Thymus (tissue), 11 donors: ENCODE measurements at regions not wholly inside any gene's neighbourhood (a gene's known extent, or its start where the extent isn't known, plus 50 kb on each side); places are given as distances from the start of the nearest gene placed in this dataset.
"Not testable (repeated sequence)": the region's sequence is repeated elsewhere in the genome, so short reads cannot be mapped to it uniquely, and the experiment has no call there.

Experiments
- DNase-seq, 9 donors: peaks; one replicate each; pipeline ENCODE4 v3.0.0-alpha.2; 2013; ENCODE audit warnings: low spot score in 9 of 9, low read depth in 6 of 9, missing footprints in 1 of 9
- H3K27ac ChIP-seq, 2 donors: one replicate each; pipeline ENCODE4 v1.5.1; 2013; ENCODE audit warnings: control low read depth in 1 of 2, low read depth in 1 of 2, low read length in 1 of 2, mild to moderate bottlenecking in 1 of 2, moderate library complexity in 1 of 2
- H3K27me3 ChIP-seq, 2 donors: one replicate each; pipeline ENCODE4 v1.5.1; 2013; ENCODE audit warnings: low read length in 1 of 2; ENCODE audit not compliant: control insufficient read depth in 2 of 2, insufficient read depth in 1 of 2
- H3K36me3 ChIP-seq, 2 donors: one replicate each; pipeline ENCODE4 v1.5.1; 2013; ENCODE audit warnings: low read length in 1 of 2, mild to moderate bottlenecking in 1 of 2, moderate library complexity in 1 of 2; ENCODE audit not compliant: control insufficient read depth in 2 of 2, insufficient read depth in 2 of 2
- H3K4me1 ChIP-seq, 2 donors: one replicate each; pipeline ENCODE4 v1.5.1; 2013; ENCODE audit warnings: low read length in 2 of 2; ENCODE audit not compliant: control insufficient read depth in 2 of 2, insufficient read depth in 2 of 2
- H3K4me3 ChIP-seq, 2 donors: one replicate each; pipeline ENCODE4 v1.5.1; 2013; ENCODE audit warnings: low read length in 2 of 2, control low read depth in 1 of 2, mild to moderate bottlenecking in 1 of 2
- H3K9me3 ChIP-seq, 2 donors: one replicate each; pipeline ENCODE4 v1.5.1; 2013; ENCODE audit warnings: low read length in 1 of 2, mild to moderate bottlenecking in 1 of 2; ENCODE audit not compliant: control insufficient read depth in 2 of 2, insufficient read depth in 1 of 2
- WGBS: extraction: QIAGEN DNeasy Blood & Tissue Kit; methylation state at CpG from one replicate; pipeline ENCODE4 v1.1.7; 2013; 5-methylcytosine and 5-hydroxymethylcytosine counted together
- donor health status: healthy.

DNA sequence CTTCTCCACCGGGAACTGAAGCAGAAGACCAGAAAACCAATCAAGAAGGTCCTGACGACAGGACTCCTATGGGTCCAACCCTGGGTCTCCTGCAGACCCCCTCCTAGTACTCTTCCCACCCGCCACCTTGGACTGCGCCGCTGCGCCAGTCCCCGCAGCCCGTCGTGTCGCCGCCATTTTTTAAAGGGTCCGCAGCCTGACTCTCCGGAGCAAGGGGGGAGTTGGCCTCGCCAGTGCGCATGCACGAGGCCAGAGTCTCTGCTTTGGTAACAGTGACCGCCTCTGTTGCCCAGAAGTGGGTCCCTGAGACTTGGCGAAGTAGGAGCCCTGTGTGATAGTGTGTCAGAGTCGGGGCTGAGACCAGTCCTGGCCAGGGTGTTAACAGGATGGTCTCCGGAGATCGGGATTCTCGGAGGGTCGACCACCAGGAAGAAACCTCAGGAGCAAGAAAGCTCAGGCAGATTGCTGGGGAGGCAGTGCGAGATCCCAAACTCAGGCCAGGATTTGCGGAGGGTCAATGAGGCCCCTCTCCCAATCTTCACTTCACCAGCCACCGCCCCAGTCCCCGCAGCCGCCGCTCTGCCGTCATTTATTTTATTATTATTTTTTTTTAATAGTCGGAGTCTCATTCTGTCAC is 612.5 kb downstream of the KCNJ18 start:
- Histone ChIP-seq H3K27ac (no peak overlapping the region), H3K4me3 (no peak overlapping the region), H3K4me1 (no peaks in the 10 kb centered on the region), H3K36me3 (no peaks in the 10 kb centered on the region), H3K27me3 (no peaks in the 10 kb centered on the region), H3K9me3 (peaks cover 13 to 64% of the 10 kb centered on the region in 2 donors)
- WGBS, result 93% methylated on average over 31 of the region's 31 CpGs
- DNase-seq, result no peak

DNA sequence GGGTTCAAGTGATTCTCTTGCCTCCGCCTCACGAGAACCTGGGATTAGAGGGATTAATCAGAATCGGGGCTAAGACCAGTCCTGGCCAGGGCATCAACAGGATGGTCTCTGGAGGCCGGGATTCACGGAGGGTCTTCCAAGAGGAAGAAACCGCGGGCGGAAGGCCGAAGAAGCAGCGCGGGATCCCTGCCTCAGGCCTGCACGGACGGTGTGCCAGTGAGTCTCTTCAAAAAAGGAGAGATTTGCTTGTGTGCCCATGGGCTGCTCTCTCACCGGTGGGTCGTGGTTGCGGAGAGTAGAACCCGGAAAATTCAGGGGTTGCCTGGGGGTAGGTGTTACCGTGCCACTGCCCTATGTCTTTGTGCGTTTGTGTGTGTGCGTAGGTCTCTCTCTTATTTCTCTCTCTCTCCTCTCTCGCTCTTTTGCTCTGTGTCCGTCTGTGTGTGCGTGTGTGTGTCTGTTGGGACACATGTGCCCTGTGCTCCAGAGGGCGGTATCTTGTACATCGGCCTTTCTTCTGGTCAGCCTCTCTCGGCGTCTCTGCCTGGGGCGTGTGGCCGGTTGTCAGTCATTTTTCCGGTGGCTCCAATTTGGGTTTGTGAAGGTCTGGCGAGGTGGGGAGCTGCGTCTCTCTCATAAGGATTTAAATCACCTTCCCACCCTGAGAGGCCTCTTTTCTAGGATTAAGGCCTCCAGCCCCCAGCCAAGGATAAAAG is 613.2 kb downstream of the KCNJ18 start:
- no peaks in the 10 kb centered on the region for H3K4me1 ChIP-seq
- H3K4me3 ChIP-seq, result no peak overlapping the region
- DNase-seq, result no peak
- no peaks in the 10 kb centered on the region for H3K27me3 ChIP-seq
- H3K36me3 ChIP-seq, result no peaks in the 10 kb centered on the region
- peaks cover 13 to 58% of the 10 kb centered on the region in 2 donors for H3K9me3 ChIP-seq
- WGBS, result 95% methylated on average over 32 of the region's 32 CpGs
- H3K27ac ChIP-seq, result no peak overlapping the region

DNA sequence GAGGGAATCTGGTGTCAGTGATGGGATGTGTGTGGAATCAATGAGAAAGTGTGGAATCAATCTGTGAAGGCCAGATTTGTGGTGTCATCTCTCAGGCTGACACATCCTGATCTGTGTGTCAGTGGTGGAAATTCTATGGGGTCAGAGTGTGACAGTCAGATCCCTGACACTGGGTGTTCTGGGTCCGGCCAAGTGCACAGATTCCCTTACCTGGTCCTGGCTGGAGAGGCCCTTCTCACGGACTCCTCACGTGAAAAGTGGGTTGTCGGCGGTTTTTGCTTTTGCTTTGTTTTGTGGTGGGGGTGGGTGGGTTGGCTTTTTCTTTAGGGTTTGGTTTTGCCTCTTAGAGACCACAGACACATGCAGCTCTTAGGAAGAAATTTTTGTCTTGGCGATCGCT is 618.0 kb downstream of the KCNJ18 start:
- WGBS, result 79% methylated on average over 7 of the region's 7 CpGs
- not testable (repeated sequence) for H3K4me3 ChIP-seq, H3K4me1 ChIP-seq, H3K27me3 ChIP-seq, H3K27ac ChIP-seq, DNase-seq, H3K36me3 ChIP-seq
- H3K9me3 ChIP-seq, result peaks cover 1 to 19% of the 10 kb centered on the region in 2 donors

DNA sequence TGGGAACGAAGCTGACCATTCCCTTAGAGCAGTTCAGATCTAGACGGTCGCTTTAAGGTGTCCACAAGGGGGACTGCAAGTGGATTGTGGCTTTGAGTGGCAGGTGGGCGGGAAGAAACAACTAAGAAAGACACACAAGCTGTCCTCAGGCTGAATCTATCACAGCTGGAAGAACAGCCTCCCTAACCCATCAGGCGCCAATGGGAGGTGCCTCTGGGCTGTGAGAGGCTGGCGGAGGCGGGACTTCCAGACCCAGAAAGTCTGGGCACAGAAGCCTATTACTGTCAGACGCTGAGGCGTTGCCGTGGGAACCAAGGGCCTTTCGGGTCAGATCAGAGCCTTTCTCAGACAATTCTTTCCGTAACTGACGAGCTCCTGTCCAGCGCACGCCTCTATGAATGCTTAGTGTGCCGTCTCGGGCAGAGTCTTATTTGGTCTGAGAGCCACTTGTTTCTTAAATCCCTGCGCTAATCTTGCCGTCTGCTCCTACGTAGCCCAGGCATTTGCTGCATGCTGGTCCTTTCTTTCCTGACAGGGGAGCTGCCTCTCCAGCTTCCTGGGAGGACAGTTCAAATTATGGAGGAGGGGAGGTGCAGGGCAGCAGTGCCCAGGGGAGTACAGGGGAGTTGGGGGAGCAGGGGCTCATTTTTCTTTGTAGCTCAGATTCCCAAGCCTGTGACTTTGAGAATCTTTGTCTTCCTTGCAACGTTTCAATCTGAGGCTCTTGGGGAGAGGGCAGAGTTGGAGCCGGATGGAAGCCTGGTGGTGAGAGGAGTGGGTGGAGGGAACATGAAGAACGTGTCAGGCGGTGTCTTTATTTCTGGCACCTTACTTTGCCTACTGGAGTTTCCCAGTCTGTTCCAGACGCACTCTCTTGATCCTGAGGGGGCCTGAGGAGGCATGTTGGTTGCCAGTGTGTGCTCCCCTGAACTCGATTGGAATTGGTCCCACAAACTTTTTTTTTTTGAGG is 618.7 kb downstream of the KCNJ18 start:
- Histone ChIP-seq H3K9me3 (peaks cover 1 to 13% of the 10 kb centered on the region in 2 donors), H3K4me3 (no peak overlapping the region), H3K4me1 (no peaks in the 10 kb centered on the region), H3K27me3 (no peaks in the 10 kb centered on the region), H3K27ac (no peak overlapping the region), H3K36me3 (no peaks in the 10 kb centered on the region)
- 70% methylated on average over 26 of the region's 26 CpGs for WGBS
- DNase-seq, result no peak

DNA sequence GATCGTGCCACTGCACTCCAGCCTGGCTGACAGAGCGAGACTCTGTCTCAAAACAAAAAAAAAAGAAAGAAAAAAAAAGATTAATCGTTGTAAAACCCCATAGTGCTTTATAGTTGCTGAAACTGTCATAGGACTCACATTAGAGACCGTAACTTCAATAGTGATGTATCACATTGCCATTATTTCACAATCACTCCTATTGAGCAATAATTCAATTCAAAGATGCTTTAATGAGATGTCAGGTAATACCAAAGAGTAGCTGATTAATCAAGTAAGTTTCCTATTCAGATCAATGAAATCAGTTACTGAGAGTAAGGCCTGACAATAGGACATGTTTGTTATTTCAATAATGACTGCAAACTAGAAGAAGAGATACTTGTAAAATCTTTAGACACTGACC is 628.7 kb downstream of the KCNJ18 start:
- H3K4me1 ChIP-seq, H3K27ac ChIP-seq, H3K27me3 ChIP-seq, DNase-seq, H3K9me3 ChIP-seq, H3K4me3 ChIP-seq, H3K36me3 ChIP-seq: not testable (repeated sequence)
- WGBS, result 84% methylated on average over 4 of the region's 4 CpGs

DNA sequence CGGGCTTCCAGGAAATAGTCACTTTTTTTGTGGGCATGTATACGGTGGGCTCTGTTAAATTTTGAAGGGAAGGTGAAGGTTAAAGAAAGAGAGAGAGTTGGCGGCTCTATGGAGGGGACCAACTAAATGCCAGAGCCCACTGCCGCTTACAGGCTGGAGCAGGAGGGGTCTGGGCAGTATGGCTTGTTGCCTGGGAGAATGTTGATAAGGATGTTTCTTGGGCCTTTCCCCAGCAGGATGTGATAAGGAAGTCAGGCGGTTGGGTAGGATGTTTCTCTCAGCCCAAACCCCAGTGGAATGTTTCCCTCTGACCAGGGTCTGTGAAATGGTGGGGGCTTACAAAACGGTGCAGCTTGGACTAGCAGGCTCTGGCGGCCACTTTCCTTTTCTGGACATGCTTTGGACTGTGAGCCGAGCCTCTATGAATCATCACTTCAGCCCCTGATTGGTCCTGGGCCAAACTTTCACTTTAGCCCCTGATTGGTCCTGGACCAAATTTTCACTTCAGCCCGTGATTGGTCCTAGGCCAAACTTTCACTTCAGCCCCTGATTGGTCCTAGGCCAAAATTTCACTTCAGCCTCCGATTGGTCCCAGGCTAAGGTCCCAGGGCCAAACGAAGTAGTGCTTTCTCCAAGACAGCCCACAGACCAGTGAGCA is 630.7 kb downstream of the KCNJ18 start:
- H3K36me3 ChIP-seq, H3K9me3 ChIP-seq, DNase-seq, H3K27me3 ChIP-seq, H3K4me1 ChIP-seq, H3K27ac ChIP-seq, H3K4me3 ChIP-seq: not testable (repeated sequence)
- WGBS, result 82% methylated on average over 11 of the region's 11 CpGs

DNA sequence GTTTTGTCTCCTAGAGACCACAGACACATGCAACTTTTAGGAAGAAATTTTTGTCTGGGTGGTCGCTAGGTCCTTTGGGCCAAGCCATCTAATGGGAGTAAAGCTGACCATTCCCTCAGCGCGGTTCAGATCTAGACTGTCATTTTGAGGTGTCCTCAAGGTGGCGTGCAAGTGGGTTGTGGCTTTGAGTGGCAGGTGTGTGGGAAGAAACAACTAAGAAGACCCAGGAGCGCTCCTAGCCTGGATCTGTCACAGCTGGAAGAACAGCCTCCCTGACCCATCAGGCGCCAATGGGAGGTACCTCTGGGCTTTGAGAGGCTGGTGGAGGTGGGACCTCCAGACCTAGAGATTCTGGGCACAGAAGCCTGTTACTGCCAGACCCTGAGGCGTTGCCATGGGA is 645.1 kb downstream of the KCNJ18 start:
- no peak overlapping the region for H3K27ac ChIP-seq
- no peaks in the 10 kb centered on the region for H3K27me3 ChIP-seq
- no peak for DNase-seq
- no peak overlapping the region for H3K4me3 ChIP-seq
- H3K9me3 ChIP-seq, result peaks cover 0 to 5% of the 10 kb centered on the region in 2 donors
- no peaks in the 10 kb centered on the region for H3K36me3 ChIP-seq
- WGBS, result 66% methylated on average over 7 of the region's 7 CpGs
- H3K4me1 ChIP-seq, result no peaks in the 10 kb centered on the region

DNA sequence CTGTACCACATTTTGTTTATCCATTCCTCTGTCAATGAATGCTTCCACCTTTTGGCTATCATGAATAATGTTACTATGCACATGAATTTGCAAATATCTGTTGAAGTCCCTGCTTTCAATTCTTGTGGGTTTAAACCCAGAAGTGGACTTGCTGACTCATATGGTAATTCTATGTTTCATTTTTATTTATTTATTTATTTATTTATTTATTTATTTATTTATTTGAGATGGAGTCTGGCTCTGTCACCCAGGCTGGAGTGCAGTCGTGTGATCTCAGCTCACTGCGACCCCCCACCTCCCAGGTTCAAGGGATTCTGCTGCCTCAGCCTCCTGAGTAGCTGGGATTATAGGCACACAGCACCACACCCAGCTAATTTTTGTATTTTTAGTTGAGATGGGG is 664.3 kb downstream of the KCNJ18 start:
- DNase-seq, H3K36me3 ChIP-seq, H3K4me3 ChIP-seq, H3K27me3 ChIP-seq, H3K4me1 ChIP-seq, H3K27ac ChIP-seq, H3K9me3 ChIP-seq: not testable (repeated sequence)
- 64% methylated on average over 2 of the region's 2 CpGs for WGBS
